NT2/D1 (cell line): ENCODE measurements at regions not wholly inside any gene's neighbourhood (a gene's known extent, or its start where the extent isn't known, plus 50 kb on each side); places are given as distances from the start of the nearest gene placed in this dataset.

ENCODE experiments used
- SUZ12 ChIP-seq: IDR thresholded peaks from 2 replicates; pipeline ENCODE4 v1.6.1; 2011; ENCODE audit not compliant: insufficient read length, insufficient read depth; ENCODE audit errors: extremely low read depth
- YY1 ChIP-seq: IDR thresholded peaks from 2 replicates; pipeline ENCODE4 v1.6.1; 2011; ENCODE audit not compliant: insufficient read length, insufficient read depth

DNA sequence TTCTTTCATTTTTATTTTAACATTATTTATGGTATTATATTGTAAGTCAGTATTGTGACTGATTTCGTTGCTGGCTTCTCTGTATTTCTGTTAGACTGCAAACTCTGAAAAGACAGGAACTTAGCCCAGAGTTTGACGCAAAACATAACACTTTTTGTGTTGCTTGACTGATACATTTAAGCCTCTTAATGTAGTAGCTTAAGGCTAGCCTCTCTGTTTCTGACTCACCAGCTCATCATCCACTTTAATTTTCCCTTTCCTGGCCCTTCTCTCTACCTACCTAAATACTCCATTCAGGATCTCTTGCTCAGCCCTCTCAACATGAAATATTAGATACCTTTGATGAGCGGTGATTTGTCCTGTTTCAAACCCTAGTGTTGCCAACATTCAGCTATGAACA, 420.6 kb downstream of the LRFN5 start:
- TF ChIP-seq SUZ12, result no peak
- no peak for TF ChIP-seq YY1
